PC-9 (cell line): ENCODE measurements at regions not wholly inside any gene's neighbourhood (a gene's known extent, or its start where the extent isn't known, plus 50 kb on each side); places are given as distances from the start of the nearest gene placed in this dataset.

ENCODE experiments used
- EZH2 ChIP-seq: fragments of 200-600 bp; sonication (generic); IDR thresholded peaks from 2 replicates; pipeline ENCODE4 v1.8.0; 2017; ENCODE audit warnings: antibody characterized with exemption, low read depth
- TF ChIP-seq, protein P1 (sequence below): fragments of 200-600 bp; sonication (generic); conservative IDR thresholded peaks from 2 replicates; pipeline ENCODE4 v1.6.1; 2017; ENCODE audit warnings: mixed run types, antibody characterized with exemption, mild to moderate bottlenecking, moderate library complexity

DNA sequence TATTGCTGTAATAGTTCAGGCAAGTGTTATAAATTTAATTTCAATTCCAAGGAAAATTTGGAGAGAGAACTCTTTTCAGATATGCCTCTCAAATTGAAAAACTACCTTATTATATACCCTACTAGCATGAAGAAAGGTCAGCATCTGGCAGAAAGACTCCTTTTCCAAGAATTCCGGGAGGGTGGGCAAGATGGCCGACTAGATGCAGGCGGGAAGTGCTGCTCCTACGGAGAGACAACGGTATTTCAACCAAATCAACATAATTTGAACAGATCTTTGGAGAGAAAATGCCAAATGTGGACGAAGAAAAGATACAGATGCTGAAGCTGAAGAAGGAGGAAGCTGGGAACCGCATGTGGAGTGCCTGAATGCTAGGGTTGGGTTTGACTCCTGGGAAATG is 53.8 kb upstream of the INTU start:
- TF ChIP-seq, protein P1, sequence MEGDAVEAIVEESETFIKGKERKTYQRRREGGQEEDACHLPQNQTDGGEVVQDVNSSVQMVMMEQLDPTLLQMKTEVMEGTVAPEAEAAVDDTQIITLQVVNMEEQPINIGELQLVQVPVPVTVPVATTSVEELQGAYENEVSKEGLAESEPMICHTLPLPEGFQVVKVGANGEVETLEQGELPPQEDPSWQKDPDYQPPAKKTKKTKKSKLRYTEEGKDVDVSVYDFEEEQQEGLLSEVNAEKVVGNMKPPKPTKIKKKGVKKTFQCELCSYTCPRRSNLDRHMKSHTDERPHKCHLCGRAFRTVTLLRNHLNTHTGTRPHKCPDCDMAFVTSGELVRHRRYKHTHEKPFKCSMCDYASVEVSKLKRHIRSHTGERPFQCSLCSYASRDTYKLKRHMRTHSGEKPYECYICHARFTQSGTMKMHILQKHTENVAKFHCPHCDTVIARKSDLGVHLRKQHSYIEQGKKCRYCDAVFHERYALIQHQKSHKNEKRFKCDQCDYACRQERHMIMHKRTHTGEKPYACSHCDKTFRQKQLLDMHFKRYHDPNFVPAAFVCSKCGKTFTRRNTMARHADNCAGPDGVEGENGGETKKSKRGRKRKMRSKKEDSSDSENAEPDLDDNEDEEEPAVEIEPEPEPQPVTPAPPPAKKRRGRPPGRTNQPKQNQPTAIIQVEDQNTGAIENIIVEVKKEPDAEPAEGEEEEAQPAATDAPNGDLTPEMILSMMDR, result no peak
- no peak for TF ChIP-seq EZH2
